A549 (cell line): ENCODE measurements at regions not wholly inside any gene's neighbourhood (a gene's known extent, or its start where the extent isn't known, plus 50 kb on each side); places are given as distances from the start of the nearest gene placed in this dataset.
A peak's percentile ranks its signal among the peaks of the same experiment; 100 is the strongest.

ENCODE experiments used
- ATAC-seq, 2 experiments: fragments of 200-7000 bp in 1 of 2; fragments of >200 bp in 1 of 2; cut with Nextera tagmentation in 1 of 2; cut with Tn5 transposase in 1 of 2; 3 replicates each; pipeline versions ENCODE4 v1.8.0 to v1.9.1; 2018 to 2020; ENCODE audit warnings: mild to moderate bottlenecking in 1 of 2, moderate library complexity in 1 of 2
- CTCF ChIA-PET: fragments of 300-600 bp; sonication (Branson Sonifier 250); formaldehyde crosslinking; extraction: SDS; loops from one replicate; lab custom pipeline; 2021; ENCODE audit warnings: antibody characterized with exemption, inconsistent platforms; lab: Yijun Ruan, JAX
- POLR2A ChIA-PET: fragments of 350-600 bp; formaldehyde crosslinking; extraction: SDS; loops from one replicate; lab custom pipeline; 2021; ENCODE audit warnings: antibody characterized with exemption, inconsistent platforms; lab: Yijun Ruan, JAX
- DNase-seq, 2 experiments: peaks; one replicate each; pipeline versions ENCODE4 v3.0.0 to v3.0.0-alpha.2; 2011 to 2016; ENCODE audit warnings: low read depth in 1 of 2, low spot score in 1 of 2
- FAIRE-seq: peaks from 2 replicates; lab custom pipeline; 2011; peaks lifted over from hg19 to GRCh38; lab: Jason Lieb, UNC
- H3K27ac ChIP-seq, 2 experiments: fragments of >200 bp; sonication (Bioruptor Twin); formaldehyde crosslinking; 3 replicates each; pipeline ENCODE4 v1.5.1; 2016 to 2017
- H3K4me1 ChIP-seq: fragments of >200 bp; sonication (Bioruptor Twin); formaldehyde crosslinking; 3 replicates; pipeline ENCODE4 v1.6.1; 2016
- H3K4me2 ChIP-seq: fragments of >200 bp; sonication (Bioruptor Twin); formaldehyde crosslinking; 3 replicates; pipeline ENCODE4 v1.6.1; 2016
- H3K4me3 ChIP-seq: fragments of >200 bp; sonication (Bioruptor Twin); formaldehyde crosslinking; 3 replicates; pipeline ENCODE4 v1.5.1; 2016
- H3K9me3 ChIP-seq: fragments of >200 bp; sonication (Bioruptor Twin); formaldehyde crosslinking; 3 replicates; pipeline ENCODE4 v1.6.1; 2016
- ATOH8 ChIP-seq: fragments of 250-450 bp; sonication (Bioruptor Pico); IDR thresholded peaks from 2 replicates; pipeline ENCODE4 v1.5.0; 2020; ENCODE audit warnings: low read depth, mild to moderate bottlenecking, moderate library complexity
- BCL3 ChIP-seq: fragments of >200 bp; sonication (Bioruptor Twin); formaldehyde crosslinking; IDR thresholded peaks from 3 replicates; pipeline ENCODE4 v1.6.1; 2016
- BHLHE40 ChIP-seq: IDR thresholded peaks from 2 replicates; pipeline ENCODE4 v1.6.1; 2012; ENCODE audit warnings: low read depth, low read length, inconsistent platforms
- CBX2 ChIP-seq: fragments of 200-600 bp; sonication (generic); IDR thresholded peaks from 2 replicates; pipeline ENCODE4 v1.6.1; 2016; ENCODE audit warnings: low read depth, mild to moderate bottlenecking, borderline replicate concordance
- CHD4 ChIP-seq: fragments of 200-600 bp; sonication (generic); IDR thresholded peaks from 2 replicates; pipeline ENCODE4 v1.6.1; 2016; ENCODE audit warnings: antibody characterized with exemption, mild to moderate bottlenecking, borderline replicate concordance
- EHMT2 ChIP-seq: fragments of 200-600 bp; sonication (generic); IDR thresholded peaks from 2 replicates; pipeline ENCODE4 v1.6.1; 2016; ENCODE audit warnings: antibody characterized with exemption, low read depth, mild to moderate bottlenecking, moderate library complexity
- ELK1 ChIP-seq: fragments of 150-350 bp; IDR thresholded peaks from 2 replicates; pipeline ENCODE4 v1.6.1; 2014; ENCODE audit warnings: low read depth, mild to moderate bottlenecking, low read length
- ESRRA ChIP-seq: fragments of 150-350 bp; IDR thresholded peaks from 2 replicates; pipeline ENCODE4 v1.6.1; 2014; ENCODE audit warnings: mild to moderate bottlenecking, low read length, borderline replicate concordance
- FOXS1 ChIP-seq: fragments of 250-450 bp; sonication (Bioruptor Pico); IDR thresholded peaks from 2 replicates; pipeline ENCODE4 v1.5.0; 2020; ENCODE audit warnings: mild to moderate bottlenecking, moderate library complexity
- GATA3 ChIP-seq: IDR thresholded peaks from 2 replicates; pipeline ENCODE4 v1.6.1; 2012; ENCODE audit warnings: borderline replicate concordance
- HDAC2 ChIP-seq: fragments of 200-600 bp; sonication (generic); IDR thresholded peaks from 2 replicates; pipeline ENCODE4 v1.6.1; 2016
- HEYL ChIP-seq: fragments of 250-450 bp; sonication (Bioruptor Pico); IDR thresholded peaks from 2 replicates; pipeline ENCODE4 v1.8.0; 2021; ENCODE audit warnings: mild to moderate bottlenecking, moderate library complexity
- HOXB13 ChIP-seq: fragments of 250-450 bp; sonication (Bioruptor Pico); IDR thresholded peaks from 2 replicates; pipeline ENCODE4 v1.5.0; 2020; ENCODE audit warnings: low read depth, mild to moderate bottlenecking, moderate library complexity
- JUNB ChIP-seq: fragments of >200 bp; sonication (Bioruptor Twin); formaldehyde crosslinking; IDR thresholded peaks from 2 replicates; pipeline ENCODE4 v1.6.1; 2016
- MAX ChIP-seq: IDR thresholded peaks from 2 replicates; pipeline ENCODE4 v1.6.1; 2012
- MAZ ChIP-seq: fragments of 150-350 bp; IDR thresholded peaks from 2 replicates; pipeline ENCODE4 v1.6.1; 2014; ENCODE audit warnings: antibody characterized with exemption, low read depth, low read length, borderline replicate concordance
- PHF8 ChIP-seq: fragments of 200-600 bp; sonication (generic); IDR thresholded peaks from 2 replicates; pipeline ENCODE4 v1.6.1; 2016; ENCODE audit warnings: low read depth, mild to moderate bottlenecking, antibody characterized with exemption, moderate library complexity, borderline replicate concordance
- POLR2A ChIP-seq: IDR thresholded peaks from 2 replicates; pipeline ENCODE4 v1.6.1; 2012; ENCODE audit warnings: mild to moderate bottlenecking, low read length
- POLR2AphosphoS2 ChIP-seq: conservative IDR thresholded peaks from 2 replicates; pipeline ENCODE4 v1.6.1; 2012; ENCODE audit warnings: low read length, improper control_type of control experiment, inconsistent platforms
- RAD21 ChIP-seq, 2 experiments: fragments of >200 bp in 1 of 2; sonication (Bioruptor Twin) in 1 of 2; formaldehyde crosslinking in 1 of 2; IDR thresholded peaks in 1 of 2; conservative IDR thresholded peaks in 1 of 2; 2 replicates in 1 of 2; 3 replicates in 1 of 2; pipeline ENCODE4 v1.6.1; 2012 to 2018; ENCODE audit warnings: inconsistent platforms in 1 of 2
- RARB ChIP-seq: fragments of 250-450 bp; sonication (Bioruptor Pico); IDR thresholded peaks from 2 replicates; pipeline ENCODE4 v1.8.0; 2021; ENCODE audit warnings: mild to moderate bottlenecking, moderate library complexity
- RNF2 ChIP-seq: fragments of 200-600 bp; sonication (generic); IDR thresholded peaks from 2 replicates; pipeline ENCODE4 v1.6.1; 2016; ENCODE audit warnings: low read depth, mild to moderate bottlenecking, antibody characterized with exemption, moderate library complexity, borderline replicate concordance
- SMC3 ChIP-seq: fragments of >200 bp; sonication (Bioruptor Twin); formaldehyde crosslinking; IDR thresholded peaks from 3 replicates; pipeline ENCODE4 v1.6.1; 2018; ENCODE audit warnings: inconsistent platforms
- TP53 ChIP-seq: fragments of 250-450 bp; sonication (Bioruptor Pico); IDR thresholded peaks from 2 replicates; pipeline ENCODE4 v1.5.0; 2021; ENCODE audit warnings: mild to moderate bottlenecking, moderate library complexity
- ZC3H11A ChIP-seq: fragments of 450-650 bp; IDR thresholded peaks from 2 replicates; pipeline ENCODE4 v1.6.1; 2014; ENCODE audit warnings: antibody characterized with exemption, mild to moderate bottlenecking
- ZFP36 ChIP-seq: fragments of 450-650 bp; IDR thresholded peaks from 2 replicates; pipeline ENCODE4 v1.6.1; 2014; ENCODE audit warnings: borderline replicate concordance; ENCODE audit not compliant: partially characterized antibody
- WGBS: methylation state at CpG from one replicate; pipeline ENCODE4 v1.1.6; 2017; ENCODE audit errors: missing lambda C conversion rate; 5-methylcytosine and 5-hydroxymethylcytosine counted together

GRCh38 chr12:127014079-127014478 is 1252.9 kb upstream of the TMEM132C start:
- ChIA-PET POLR2A (no interaction called here), CTCF (no interaction called here)
- no peak overlapping the region for H3K4me3 ChIP-seq
- no peak overlapping the region for H3K27ac ChIP-seq
- DNase-seq (no peak), FAIRE-seq (no peak)
- no peaks in the 10 kb centered on the region for H3K4me1 ChIP-seq
- no peak overlapping the region for H3K4me2 ChIP-seq
- WGBS = 0% methylated on average over 1 of the region's 1 CpG
- no peaks in the 10 kb centered on the region for H3K9me3 ChIP-seq
- TF ChIP-seq MAZ (no peak), TP53 (CRISPR knock-in tag) (no peak), CBX2 (no peak), RARB (CRISPR knock-in tag) (no peak), HEYL (CRISPR knock-in tag) (no peak), POLR2A (no peak), GATA3 (no peak), RNF2 (no peak), POLR2AphosphoS2 (no peak)
- TF ChIP-seq, all 56 proteins: peak for 0
- ATAC-seq = no peak

- no peak for FAIRE-seq
- 36% methylated on average over 2 of the region's 2 CpGs for WGBS
Measured at GRCh38 chr12:127024791-127025190, 1242.2 kb upstream of the TMEM132C start.

GRCh38 chr12:127025545-127025944 is 1241.4 kb upstream of the TMEM132C start:
- TF ChIP-seq RAD21 (conservative IDR thresholded peaks at IDR 0.05 in 1 of 2, IDR thresholded peaks at IDR 0.05 in 1 of 2) (peak in 1 of 2 experiments; percentile 50; a peak in 2 of 5 replicates), CHD4 (no peak)
- TF ChIP-seq, all 56 proteins: peak for 1
- ATAC-seq (peak in 1 of 2 experiments; percentile 60; a peak in 3 of 6 replicates), FAIRE-seq (no peak), DNase-seq (peak in 1 of 2 experiments; percentile 9)
- Histone ChIP-seq H3K4me2 (no peak overlapping the region), H3K4me3 (no peak overlapping the region), H3K27ac (no peak overlapping the region), H3K4me1 (no peaks in the 10 kb centered on the region), H3K9me3 (no peaks in the 10 kb centered on the region)
- ChIA-PET CTCF (interaction anchor here (0.7 to 1.2 kb wide), 3 partner anchors 8 to 84 kb away, joined by 3 to 5 read pairs (median 4); no protein-coding TSS in a partner anchor), POLR2A (no interaction called here)
- WGBS = 3% methylated on average over 1 of the region's 1 CpG

More at GRCh38 chr12:127024791-127025190, 1242.2 kb upstream of the TMEM132C start:
- ChIA-PET CTCF (no interaction called here), POLR2A (no interaction called here)
- Histone ChIP-seq H3K4me1 (no peaks in the 10 kb centered on the region), H3K27ac (no peak overlapping the region), H3K4me3 (no peak overlapping the region), H3K9me3 (no peaks in the 10 kb centered on the region), H3K4me2 (no peak overlapping the region)
- TF ChIP-seq RNF2 (no peak), CBX2 (no peak), BHLHE40 (no peak), ZC3H11A (no peak), MAX (no peak), JUNB (no peak), HOXB13 (CRISPR knock-in tag) (no peak), FOXS1 (no peak), CHD4 (no peak), ATOH8 (CRISPR knock-in tag) (no peak)
- ATAC-seq (no peak), DNase-seq (no peak)

GRCh38 chr12:127035011-127035879 is 1231.7 kb upstream of the TMEM132C start:
- H3K9me3 ChIP-seq = no peaks in the 10 kb centered on the region
- ChIA-PET POLR2A (no interaction called here), CTCF (no interaction called here)
- no peak overlapping the region for H3K4me3 ChIP-seq
- no peak overlapping the region for H3K4me2 ChIP-seq
- TF ChIP-seq HEYL (CRISPR knock-in tag) = no peak
- TF ChIP-seq BCL3 = no peak
- TF ChIP-seq CBX2 = no peak
- TF ChIP-seq HDAC2 = no peak
- no peak for TF ChIP-seq ESRRA
- TF ChIP-seq EHMT2 = no peak
- no peak for TF ChIP-seq PHF8
- no peak for TF ChIP-seq ELK1
- TF ChIP-seq SMC3 = no peak
- no peak for TF ChIP-seq ZFP36
- WGBS = 45% methylated on average over 11 of the region's 11 CpGs
- H3K27ac ChIP-seq = no peak overlapping the region
- FAIRE-seq (no peak), DNase-seq (no peak), ATAC-seq (no peak)
- no peaks in the 10 kb centered on the region for H3K4me1 ChIP-seq
